ENCODE measurements at regions not wholly inside any gene's neighbourhood (a gene's known extent, or its start where the extent isn't known, plus 50 kb on each side); places are given as distances from the start of the nearest gene placed in this dataset.
A peak's percentile ranks its signal among the peaks of the same experiment; 100 is the strongest.

DNA sequence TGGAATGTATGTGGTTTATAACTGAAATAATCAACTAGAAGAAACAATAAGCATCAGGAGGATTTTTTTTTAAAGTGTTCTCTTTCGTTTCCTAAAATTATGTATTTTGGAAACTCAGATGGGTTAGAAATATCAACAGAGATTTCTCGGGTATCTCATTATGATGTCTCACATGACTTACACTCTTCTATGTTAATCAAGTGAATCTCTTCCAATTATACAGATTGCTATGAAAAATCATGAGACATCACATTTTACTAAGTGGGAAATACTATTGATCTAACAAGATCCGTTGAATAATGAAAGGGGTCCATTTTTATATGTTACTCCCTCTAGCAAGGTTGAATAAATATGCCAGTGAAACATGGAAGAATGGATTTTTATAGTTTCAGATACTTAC lies 54.7 kb upstream of the NRIP1 start:
- Histone ChIP-seq H3K4me3 (ENCODE audit: low read depth, low read length) (no peak overlapping the region), H3K27me3 (replicated peaks) (no peaks in the 10 kb centered on the region), H3K27ac (no peak overlapping the region), H3K36me3 (replicated peaks) (no peaks in the 10 kb centered on the region)
- no peak for DNase-seq
- in situ Hi-C loops (cut with HindIII; ENCODE audit: low pct_ligation_motif_present, low sequenced_read_pairs), result no loop called here
- no peak for TF ChIP-seq CTCF (IDR thresholded peaks at IDR 0.05; ENCODE audit: low read depth, low read length, missing control alignments)

DNA sequence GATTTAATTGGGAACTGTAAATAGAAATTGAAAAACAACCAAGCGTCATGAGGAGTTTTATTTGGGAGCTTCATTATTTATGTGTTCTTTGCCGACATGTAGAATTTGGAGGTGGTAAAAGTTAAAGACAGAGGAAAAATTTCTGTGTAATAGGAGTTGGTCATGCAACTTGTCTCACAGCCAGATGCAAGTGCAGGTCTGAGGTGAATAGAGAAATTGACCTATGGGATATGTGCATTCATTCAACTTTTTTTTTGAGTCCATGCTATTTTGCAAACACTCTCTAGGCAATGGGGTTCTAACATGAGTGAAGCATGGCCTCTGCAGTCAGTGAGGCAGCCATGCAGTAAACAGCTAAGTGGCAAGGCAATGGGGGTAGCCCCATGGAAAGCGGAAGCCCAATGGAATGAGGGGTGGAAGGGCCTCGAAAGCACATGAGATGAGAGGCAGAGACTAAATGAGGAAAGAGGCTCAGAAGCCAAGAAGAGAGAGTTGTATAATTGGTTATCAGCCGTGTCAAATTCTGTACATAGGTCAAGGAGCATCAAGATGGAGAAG lies 56.4 kb upstream of the NRIP1 start:
- Histone ChIP-seq H3K4me3 (ENCODE audit: low read depth, low read length) (no peak overlapping the region), H3K27me3 (replicated peaks) (no peaks in the 10 kb centered on the region), H3K36me3 (replicated peaks) (no peaks in the 10 kb centered on the region), H3K27ac (no peak overlapping the region)
- DNase-seq, result no peak
- no peak for TF ChIP-seq CTCF (IDR thresholded peaks at IDR 0.05; ENCODE audit: low read depth, low read length, missing control alignments)
- in situ Hi-C loops (cut with HindIII; ENCODE audit: low pct_ligation_motif_present, low sequenced_read_pairs), result no loop called here

DNA sequence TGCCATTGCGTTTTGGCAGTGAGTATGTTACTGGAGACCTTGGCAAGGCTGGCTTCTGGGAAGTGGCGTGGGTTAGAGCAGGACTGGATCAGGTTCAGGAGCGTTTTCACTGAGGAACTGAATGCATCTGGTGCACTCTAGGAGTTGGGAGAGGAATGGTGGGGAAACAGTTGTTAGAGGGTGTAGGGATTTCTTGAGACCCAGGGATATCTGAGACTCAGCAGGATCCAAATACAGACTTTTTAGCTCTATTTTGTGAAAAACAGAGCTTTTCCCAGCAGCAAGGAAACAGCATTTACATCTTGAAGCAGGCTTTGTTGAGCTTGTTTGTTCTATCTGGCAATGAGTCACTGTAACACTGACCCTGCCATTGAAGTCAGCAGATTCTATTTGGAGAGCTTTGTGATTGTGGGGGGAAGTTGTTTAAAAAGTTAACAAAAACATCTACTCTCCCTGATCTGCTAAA lies 56.9 kb upstream of the NRIP1 start:
- in situ Hi-C loops (cut with HindIII; ENCODE audit: low pct_ligation_motif_present, low sequenced_read_pairs), result no loop called here
- H3K4me3 ChIP-seq (ENCODE audit: low read depth, low read length), result no peak overlapping the region
- H3K27ac ChIP-seq, result no peak overlapping the region
- DNase-seq, result peak; percentile 34
- no peaks in the 10 kb centered on the region for H3K27me3 ChIP-seq (replicated peaks)
- no peak for TF ChIP-seq CTCF (IDR thresholded peaks at IDR 0.05; ENCODE audit: low read depth, low read length, missing control alignments)
- no peaks in the 10 kb centered on the region for H3K36me3 ChIP-seq (replicated peaks)

- no peak overlapping the region for H3K27ac ChIP-seq
- no peaks in the 10 kb centered on the region for H3K36me3 ChIP-seq (replicated peaks)
- no peak for TF ChIP-seq CTCF (IDR thresholded peaks at IDR 0.05; ENCODE audit: low read depth, low read length, missing control alignments)
- no peak for DNase-seq
- no peaks in the 10 kb centered on the region for H3K27me3 ChIP-seq (replicated peaks)
- H3K4me3 ChIP-seq (ENCODE audit: low read depth, low read length), result no peak overlapping the region
- in situ Hi-C loops (cut with HindIII; ENCODE audit: low pct_ligation_motif_present, low sequenced_read_pairs), result no loop called here
These were observed 57.4 kb upstream of the NRIP1 start for GRCh38 chr21:15122241-15122640.

DNA sequence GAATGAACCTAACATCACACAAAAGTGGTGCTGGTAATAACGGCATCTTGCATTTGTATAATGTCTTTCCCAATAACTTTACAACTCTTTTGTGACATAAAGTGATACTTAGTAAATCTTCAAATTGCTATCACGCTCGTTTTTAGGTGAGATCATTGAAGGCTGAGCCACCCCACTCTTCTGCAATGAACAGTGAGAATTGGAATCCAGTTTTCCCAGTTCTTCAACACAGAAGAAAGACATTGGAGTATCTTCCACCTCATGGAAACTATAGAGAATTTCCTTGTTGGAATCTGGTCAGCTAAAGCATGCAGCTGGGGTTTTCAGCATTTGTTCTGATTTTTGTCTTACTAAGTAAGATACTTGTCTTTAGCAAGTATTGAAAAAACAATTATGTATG lies 59.9 kb upstream of the NRIP1 start:
- TF ChIP-seq CTCF (IDR thresholded peaks at IDR 0.05; ENCODE audit: low read depth, low read length, missing control alignments), result no peak
- no peak overlapping the region for H3K27ac ChIP-seq
- no peak overlapping the region for H3K4me3 ChIP-seq (ENCODE audit: low read depth, low read length)
- no peaks in the 10 kb centered on the region for H3K27me3 ChIP-seq (replicated peaks)
- no peak for DNase-seq
- no peaks in the 10 kb centered on the region for H3K36me3 ChIP-seq (replicated peaks)
- in situ Hi-C loops (cut with HindIII; ENCODE audit: low pct_ligation_motif_present, low sequenced_read_pairs), result no loop called here

DNA sequence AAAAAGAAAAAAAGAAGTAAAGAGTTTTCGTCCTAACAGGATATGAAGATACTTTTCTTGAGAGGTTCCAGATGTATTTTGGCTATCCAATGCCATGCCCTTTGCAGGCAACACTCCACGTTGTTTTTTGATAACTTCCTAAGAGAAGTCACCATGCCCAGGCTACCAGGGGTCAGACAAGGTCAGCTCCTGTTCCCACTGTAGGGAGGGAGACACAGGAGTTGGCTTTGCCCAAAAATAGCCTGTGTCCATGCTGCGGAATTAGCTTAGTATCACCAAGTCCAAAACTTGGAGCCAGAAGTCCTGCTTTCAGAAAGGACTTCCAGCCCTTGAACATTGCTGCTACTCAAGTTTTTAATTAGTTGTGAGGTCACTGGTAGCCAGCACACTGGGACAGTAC lies 62.1 kb upstream of the NRIP1 start:
- DNase-seq, result no peak
- in situ Hi-C loops (cut with HindIII; ENCODE audit: low pct_ligation_motif_present, low sequenced_read_pairs), result no loop called here
- TF ChIP-seq CTCF (IDR thresholded peaks at IDR 0.05; ENCODE audit: low read depth, low read length, missing control alignments), result no peak
- H3K36me3 ChIP-seq (replicated peaks), result no peaks in the 10 kb centered on the region
- no peak overlapping the region for H3K27ac ChIP-seq
- no peak overlapping the region for H3K4me3 ChIP-seq (ENCODE audit: low read depth, low read length)
- H3K27me3 ChIP-seq (replicated peaks), result no peaks in the 10 kb centered on the region

All from brain microvascular endothelial cell (primary cell).